K562 (cell line): ENCODE measurements at regions not wholly inside any gene's neighbourhood (a gene's known extent, or its start where the extent isn't known, plus 50 kb on each side); places are given as distances from the start of the nearest gene placed in this dataset.

Experiments used
- ETV1 ChIP-seq: fragments of 450-650 bp; conservative IDR thresholded peaks from 2 replicates; pipeline ENCODE4 v1.6.1; 2016; ENCODE audit warnings: missing genetic modification characterization, control low read depth, low read depth, missing compliant biosample characterization
- HBP1 ChIP-seq: fragments of 450-650 bp; formaldehyde crosslinking; IDR thresholded peaks from 2 replicates; pipeline ENCODE4 v1.4.0; 2022; ENCODE audit warnings: missing genetic modification characterization
- HMG20A ChIP-seq: fragments of 450-650 bp; formaldehyde crosslinking; conservative IDR thresholded peaks from 2 replicates; pipeline ENCODE4 v1.4.0; 2020; ENCODE audit warnings: mild to moderate bottlenecking, mixed read lengths
- KDM1A ChIP-seq, 2 experiments: fragments of 450-650 bp; IDR thresholded peaks; 2 replicates each; pipeline ENCODE4 v1.6.1; 2016; ENCODE audit warnings: mild to moderate bottlenecking in 2 of 2
- MAFG ChIP-seq: fragments of 450-650 bp; conservative IDR thresholded peaks from 2 replicates; pipeline ENCODE4 v1.6.1; 2016; ENCODE audit warnings: missing genetic modification characterization, missing compliant biosample characterization
- MCM3 ChIP-seq: fragments of 450-650 bp; IDR thresholded peaks from 2 replicates; pipeline ENCODE4 v1.6.1; 2016
- POLR2G ChIP-seq: fragments of 200-400 bp; formaldehyde crosslinking; IDR thresholded peaks from 2 replicates; pipeline ENCODE4 v1.6.1; 2017; ENCODE audit warnings: low read depth, mild to moderate bottlenecking, antibody characterized with exemption, low read length, moderate library complexity
- RBFOX2 ChIP-seq: fragments of 200-400 bp; formaldehyde crosslinking; IDR thresholded peaks from 2 replicates; pipeline ENCODE4 v1.6.1; 2017; ENCODE audit warnings: low read depth, mild to moderate bottlenecking, low read length, moderate library complexity
- TARDBP ChIP-seq: fragments of 450-650 bp; IDR thresholded peaks from 2 replicates; pipeline ENCODE4 v1.6.1; 2016
- ZNF146 ChIP-seq: IDR thresholded peaks from one replicate; pipeline ENCODE4 v1.6.1; 2018; ENCODE audit warnings: missing compliant biosample characterization; ENCODE audit not compliant: unreplicated experiment
- ZNF239 ChIP-seq: fragments of 250-450 bp; sonication (Bioruptor Pico); IDR thresholded peaks from 2 replicates; pipeline ENCODE4 v1.4.0; 2020; ENCODE audit warnings: mild to moderate bottlenecking
- ZNF668 ChIP-seq: fragments of 250-450 bp; sonication (Bioruptor Pico); IDR thresholded peaks from 2 replicates; pipeline ENCODE4 v1.8.0; 2022; ENCODE audit warnings: mild to moderate bottlenecking, inconsistent platforms
- ZNF77 ChIP-seq: fragments of 250-450 bp; sonication (Bioruptor Pico); IDR thresholded peaks from 2 replicates; pipeline ENCODE4 v1.5.0; 2020
- TF ChIP-seq, protein P1 (sequence below): fragments of 450-650 bp; IDR thresholded peaks from 2 replicates; pipeline ENCODE4 v1.6.1; 2016; ENCODE audit warnings: mild to moderate bottlenecking, moderate library complexity
- TF ChIP-seq, protein P2 (sequence below): fragments of 450-650 bp; IDR thresholded peaks from one replicate; pipeline ENCODE4 v1.6.1; 2018; ENCODE audit warnings: mild to moderate bottlenecking, moderate library complexity; ENCODE audit not compliant: partially characterized antibody

DNA sequence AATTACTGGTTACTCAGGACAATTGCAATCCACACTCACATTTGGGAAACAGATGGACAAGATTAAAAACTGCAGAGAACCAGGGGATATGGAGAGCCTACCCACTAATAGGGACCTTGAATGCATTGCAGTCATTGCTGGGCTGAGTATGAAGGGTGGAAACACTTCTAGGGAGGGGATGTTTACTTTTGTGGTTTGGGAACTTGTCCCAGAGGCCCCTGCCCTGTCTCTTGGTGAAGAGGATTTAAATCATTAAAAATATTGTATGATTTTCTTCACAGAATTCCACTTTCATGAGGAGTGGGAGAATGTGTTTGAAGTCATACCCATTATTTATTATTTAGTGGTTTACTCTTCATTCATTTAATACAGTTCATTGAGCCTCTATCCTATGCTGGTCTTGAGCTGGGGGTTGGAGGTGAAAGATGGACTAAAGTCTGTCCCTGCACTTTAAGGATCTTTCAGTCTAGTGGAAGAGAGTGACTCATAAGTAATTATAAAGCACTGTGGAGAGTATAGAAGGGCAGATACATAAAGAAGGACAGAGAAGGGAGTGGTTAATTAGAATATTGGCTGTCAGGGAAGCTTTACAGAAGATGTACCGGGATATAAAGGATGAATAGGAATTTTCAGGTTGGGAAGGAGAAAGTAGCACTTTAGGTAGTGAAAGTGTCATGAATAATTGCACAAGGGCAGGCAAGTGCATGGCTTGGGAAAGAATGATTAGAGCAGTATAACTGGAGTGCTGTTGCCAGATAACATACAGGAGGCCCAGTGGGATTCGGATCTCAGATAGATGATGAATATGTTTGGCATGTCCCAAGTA lies 313.4 kb downstream of the LPIN1 start (continued):
- TF ChIP-seq, protein P1, sequence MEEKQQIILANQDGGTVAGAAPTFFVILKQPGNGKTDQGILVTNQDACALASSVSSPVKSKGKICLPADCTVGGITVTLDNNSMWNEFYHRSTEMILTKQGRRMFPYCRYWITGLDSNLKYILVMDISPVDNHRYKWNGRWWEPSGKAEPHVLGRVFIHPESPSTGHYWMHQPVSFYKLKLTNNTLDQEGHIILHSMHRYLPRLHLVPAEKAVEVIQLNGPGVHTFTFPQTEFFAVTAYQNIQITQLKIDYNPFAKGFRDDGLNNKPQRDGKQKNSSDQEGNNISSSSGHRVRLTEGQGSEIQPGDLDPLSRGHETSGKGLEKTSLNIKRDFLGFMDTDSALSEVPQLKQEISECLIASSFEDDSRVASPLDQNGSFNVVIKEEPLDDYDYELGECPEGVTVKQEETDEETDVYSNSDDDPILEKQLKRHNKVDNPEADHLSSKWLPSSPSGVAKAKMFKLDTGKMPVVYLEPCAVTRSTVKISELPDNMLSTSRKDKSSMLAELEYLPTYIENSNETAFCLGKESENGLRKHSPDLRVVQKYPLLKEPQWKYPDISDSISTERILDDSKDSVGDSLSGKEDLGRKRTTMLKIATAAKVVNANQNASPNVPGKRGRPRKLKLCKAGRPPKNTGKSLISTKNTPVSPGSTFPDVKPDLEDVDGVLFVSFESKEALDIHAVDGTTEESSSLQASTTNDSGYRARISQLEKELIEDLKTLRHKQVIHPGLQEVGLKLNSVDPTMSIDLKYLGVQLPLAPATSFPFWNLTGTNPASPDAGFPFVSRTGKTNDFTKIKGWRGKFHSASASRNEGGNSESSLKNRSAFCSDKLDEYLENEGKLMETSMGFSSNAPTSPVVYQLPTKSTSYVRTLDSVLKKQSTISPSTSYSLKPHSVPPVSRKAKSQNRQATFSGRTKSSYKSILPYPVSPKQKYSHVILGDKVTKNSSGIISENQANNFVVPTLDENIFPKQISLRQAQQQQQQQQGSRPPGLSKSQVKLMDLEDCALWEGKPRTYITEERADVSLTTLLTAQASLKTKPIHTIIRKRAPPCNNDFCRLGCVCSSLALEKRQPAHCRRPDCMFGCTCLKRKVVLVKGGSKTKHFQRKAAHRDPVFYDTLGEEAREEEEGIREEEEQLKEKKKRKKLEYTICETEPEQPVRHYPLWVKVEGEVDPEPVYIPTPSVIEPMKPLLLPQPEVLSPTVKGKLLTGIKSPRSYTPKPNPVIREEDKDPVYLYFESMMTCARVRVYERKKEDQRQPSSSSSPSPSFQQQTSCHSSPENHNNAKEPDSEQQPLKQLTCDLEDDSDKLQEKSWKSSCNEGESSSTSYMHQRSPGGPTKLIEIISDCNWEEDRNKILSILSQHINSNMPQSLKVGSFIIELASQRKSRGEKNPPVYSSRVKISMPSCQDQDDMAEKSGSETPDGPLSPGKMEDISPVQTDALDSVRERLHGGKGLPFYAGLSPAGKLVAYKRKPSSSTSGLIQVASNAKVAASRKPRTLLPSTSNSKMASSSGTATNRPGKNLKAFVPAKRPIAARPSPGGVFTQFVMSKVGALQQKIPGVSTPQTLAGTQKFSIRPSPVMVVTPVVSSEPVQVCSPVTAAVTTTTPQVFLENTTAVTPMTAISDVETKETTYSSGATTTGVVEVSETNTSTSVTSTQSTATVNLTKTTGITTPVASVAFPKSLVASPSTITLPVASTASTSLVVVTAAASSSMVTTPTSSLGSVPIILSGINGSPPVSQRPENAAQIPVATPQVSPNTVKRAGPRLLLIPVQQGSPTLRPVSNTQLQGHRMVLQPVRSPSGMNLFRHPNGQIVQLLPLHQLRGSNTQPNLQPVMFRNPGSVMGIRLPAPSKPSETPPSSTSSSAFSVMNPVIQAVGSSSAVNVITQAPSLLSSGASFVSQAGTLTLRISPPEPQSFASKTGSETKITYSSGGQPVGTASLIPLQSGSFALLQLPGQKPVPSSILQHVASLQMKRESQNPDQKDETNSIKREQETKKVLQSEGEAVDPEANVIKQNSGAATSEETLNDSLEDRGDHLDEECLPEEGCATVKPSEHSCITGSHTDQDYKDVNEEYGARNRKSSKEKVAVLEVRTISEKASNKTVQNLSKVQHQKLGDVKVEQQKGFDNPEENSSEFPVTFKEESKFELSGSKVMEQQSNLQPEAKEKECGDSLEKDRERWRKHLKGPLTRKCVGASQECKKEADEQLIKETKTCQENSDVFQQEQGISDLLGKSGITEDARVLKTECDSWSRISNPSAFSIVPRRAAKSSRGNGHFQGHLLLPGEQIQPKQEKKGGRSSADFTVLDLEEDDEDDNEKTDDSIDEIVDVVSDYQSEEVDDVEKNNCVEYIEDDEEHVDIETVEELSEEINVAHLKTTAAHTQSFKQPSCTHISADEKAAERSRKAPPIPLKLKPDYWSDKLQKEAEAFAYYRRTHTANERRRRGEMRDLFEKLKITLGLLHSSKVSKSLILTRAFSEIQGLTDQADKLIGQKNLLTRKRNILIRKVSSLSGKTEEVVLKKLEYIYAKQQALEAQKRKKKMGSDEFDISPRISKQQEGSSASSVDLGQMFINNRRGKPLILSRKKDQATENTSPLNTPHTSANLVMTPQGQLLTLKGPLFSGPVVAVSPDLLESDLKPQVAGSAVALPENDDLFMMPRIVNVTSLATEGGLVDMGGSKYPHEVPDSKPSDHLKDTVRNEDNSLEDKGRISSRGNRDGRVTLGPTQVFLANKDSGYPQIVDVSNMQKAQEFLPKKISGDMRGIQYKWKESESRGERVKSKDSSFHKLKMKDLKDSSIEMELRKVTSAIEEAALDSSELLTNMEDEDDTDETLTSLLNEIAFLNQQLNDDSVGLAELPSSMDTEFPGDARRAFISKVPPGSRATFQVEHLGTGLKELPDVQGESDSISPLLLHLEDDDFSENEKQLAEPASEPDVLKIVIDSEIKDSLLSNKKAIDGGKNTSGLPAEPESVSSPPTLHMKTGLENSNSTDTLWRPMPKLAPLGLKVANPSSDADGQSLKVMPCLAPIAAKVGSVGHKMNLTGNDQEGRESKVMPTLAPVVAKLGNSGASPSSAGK: no peak
- TF ChIP-seq HBP1 (CRISPR knock-in tag) (0 out of 2 replicates have a peak, but pooled peaks have one; percentile 5), ETV1 (tag) (no peak), ZNF77 (CRISPR knock-in tag) (no peak), MCM3 (no peak), MAFG (tag) (no peak), ZNF239 (CRISPR knock-in tag) (no peak), ZNF668 (CRISPR knock-in tag) (no peak), TARDBP (no peak), RBFOX2 (no peak), ZNF146 (CRISPR knock-in tag) (no peak), HMG20A (CRISPR knock-in tag) (no peak), POLR2G (no peak), KDM1A (IDR thresholded peaks at IDR 0.05) (peak; percentile 56 to 67; a peak in 2 of 4 replicates)
- TF ChIP-seq, protein P2, sequence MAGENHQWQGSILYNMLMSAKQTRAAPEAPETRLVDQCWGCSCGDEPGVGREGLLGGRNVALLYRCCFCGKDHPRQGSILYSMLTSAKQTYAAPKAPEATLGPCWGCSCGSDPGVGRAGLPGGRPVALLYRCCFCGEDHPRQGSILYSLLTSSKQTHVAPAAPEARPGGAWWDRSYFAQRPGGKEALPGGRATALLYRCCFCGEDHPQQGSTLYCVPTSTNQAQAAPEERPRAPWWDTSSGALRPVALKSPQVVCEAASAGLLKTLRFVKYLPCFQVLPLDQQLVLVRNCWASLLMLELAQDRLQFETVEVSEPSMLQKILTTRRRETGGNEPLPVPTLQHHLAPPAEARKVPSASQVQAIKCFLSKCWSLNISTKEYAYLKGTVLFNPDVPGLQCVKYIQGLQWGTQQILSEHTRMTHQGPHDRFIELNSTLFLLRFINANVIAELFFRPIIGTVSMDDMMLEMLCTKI: no peak
